GM21526 (cell line): ENCODE measurements at regions not wholly inside any gene's neighbourhood (a gene's known extent, or its start where the extent isn't known, plus 50 kb on each side); places are given as distances from the start of the nearest gene placed in this dataset.

Experiments used
- ATAC-seq: cut with Tn5 transposase; IDR thresholded peaks from one replicate; pipeline ENCODE4 v1.9.1; 2021; ENCODE audit warnings: moderate library complexity; ENCODE audit not compliant: unreplicated experiment, low FRiP score

DNA sequence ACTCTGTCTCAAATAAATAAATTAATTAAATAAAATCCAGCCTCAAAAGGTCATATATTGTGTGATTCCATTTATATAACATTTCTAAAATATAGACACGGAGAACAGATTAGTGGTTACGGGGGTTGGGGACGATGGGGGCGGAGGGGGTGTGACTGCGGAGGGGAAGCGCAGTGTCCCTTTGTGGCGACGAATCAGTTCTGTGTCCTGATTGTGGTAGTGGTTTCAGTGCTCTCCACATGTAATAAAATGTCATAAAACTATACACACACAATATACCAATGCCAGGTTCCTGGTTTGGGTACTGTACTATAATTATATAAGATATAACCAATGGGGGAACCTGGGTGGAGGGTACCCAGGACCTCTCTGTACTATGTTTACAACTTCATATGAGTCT lies 186.4 kb downstream of the ANAPC1 start:
- ATAC-seq = no peak

DNA sequence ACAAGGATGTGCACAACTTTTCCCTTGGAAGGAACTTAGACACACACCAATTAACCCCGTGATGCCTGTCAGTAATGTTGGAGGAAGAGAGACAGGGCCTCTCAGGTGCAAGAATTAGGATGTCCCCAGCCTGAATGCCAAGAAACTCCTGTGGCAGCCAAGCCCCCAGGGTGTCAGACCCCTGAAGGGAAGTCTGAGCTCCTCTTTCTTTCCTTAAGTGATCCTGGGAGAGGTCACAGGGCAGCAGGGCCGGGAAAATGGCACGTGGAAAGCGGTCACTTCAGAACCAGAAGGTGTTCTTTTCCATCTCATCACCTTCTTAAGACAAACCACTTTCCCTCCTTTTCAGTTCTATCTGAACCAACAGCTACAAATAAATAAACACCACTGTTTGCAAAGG lies 185.9 kb downstream of the ANAPC1 start:
- no peak for ATAC-seq

DNA sequence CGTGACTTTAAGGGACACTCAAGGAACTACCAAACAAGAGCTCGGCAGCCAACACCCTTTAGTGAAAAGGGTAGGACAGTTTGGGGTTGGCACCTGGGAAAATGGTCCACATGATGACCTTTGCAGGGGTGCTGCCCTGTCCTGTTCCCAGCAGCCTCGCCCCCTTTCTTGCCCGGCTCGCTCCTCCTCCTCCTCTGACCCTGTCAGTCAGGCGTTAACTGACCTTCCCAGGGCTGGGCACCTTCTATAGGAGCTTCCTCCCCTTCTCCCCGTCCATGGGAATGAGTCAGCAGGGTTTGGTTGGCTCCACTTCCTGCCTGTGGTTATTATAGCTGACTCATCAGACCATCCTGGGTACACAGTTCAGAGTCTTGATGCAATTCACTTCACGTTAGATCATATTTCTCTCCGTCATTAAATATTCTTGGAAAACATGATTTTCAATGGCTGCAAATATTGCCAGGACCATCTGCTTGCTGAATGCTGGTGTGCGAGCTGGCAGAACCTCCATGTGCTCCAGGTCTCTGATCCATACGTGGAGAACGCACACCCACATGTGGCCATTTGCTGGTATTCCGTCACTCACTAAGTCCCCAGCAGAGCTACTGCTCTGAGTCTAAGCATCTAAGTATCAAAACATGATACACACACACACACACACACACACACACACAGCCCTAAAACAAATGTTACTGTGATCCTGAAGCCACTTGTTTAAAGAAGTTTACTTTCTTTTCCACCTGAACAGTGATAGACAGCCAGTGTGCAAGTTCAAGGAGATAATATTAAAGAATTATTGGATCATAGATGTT lies 185.0 kb downstream of the ANAPC1 start:
- ATAC-seq = no peak

DNA sequence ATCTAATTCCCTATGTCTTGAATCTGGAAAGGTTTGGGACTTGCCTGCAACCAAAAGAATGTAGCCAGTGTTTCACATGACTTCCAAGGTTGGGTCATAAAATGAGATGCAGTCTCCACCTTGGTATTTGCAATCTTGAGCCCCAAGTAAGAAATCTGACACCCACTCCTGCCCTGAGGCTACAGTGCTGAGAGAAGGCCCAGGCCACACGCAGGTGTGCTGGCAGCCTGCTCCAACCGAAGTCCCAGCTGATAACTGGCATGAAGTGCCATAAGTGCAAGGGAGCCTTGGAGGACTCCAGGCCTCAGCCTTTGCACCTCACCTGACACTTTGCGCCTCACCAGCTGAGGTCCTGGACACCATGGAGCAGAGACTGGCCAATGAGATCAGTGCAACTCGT lies 182.7 kb downstream of the ANAPC1 start:
- ATAC-seq = no peak

DNA sequence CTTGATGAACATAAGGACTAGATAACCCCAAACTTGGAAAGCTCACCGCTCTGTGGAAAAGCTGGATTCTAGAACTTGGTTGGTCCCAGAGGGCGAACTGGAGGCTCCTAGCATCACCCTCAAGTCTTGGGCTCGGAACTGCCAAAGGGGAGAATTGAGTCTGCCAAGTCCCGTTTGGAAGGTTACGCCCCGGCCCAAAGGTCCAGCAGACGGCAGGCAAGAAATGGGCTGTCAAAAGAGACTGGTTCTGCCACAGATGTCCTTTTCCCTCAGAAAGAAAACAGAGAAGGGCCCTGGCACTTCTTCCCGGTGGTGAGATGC lies 182.2 kb downstream of the ANAPC1 start:
- ATAC-seq = no peak

DNA sequence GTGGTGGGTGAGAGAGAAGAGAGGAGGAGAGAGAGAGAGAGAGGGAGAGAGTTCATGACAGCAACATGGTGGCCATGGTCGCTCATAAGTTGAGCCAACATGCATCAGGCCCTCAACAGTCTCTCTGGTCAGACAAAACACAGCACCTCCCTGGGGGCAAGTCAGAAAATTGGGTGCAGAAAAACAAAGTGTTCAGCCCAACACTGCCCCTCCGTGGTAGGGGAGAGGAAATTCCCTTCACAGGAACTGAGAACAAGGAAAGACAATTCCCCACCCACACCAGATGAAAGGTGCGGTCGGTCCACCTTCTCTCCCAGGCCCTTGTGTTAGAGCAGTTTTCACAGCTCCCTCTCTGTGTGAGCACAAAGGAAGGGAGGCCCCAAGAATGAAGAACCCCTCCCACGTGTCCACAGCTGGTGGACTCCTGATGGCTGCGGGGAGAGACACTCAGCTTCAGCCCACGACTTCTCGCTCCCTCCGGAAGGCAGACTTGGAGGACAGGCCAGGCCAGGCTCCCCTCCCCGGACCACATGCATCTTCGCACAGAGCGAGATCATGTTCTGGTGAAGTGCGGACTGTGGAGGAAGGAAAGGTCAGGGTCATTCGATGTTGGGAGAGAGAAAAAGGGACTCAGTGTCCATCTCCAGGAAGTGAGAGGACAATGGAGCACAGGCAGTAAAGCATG lies 181.7 kb downstream of the ANAPC1 start:
- ATAC-seq = no peak

DNA sequence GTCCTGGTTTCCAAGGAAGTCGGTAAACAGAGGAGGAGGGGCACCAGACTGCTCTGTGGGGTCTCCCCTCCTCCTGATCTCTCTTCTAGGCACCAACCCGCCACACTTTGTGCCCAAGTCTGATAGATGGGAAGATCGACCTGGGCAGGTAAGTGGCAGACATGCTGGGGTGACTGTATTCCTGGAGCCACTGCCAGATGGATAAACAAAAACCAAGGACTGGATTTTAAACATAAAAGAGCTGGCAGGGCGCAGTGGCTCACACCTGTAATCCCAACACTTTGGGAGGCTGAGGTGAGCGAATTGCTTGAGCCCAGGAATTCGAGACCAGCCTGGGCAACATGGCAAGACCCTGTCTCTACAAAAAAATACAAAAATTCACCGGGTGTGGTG lies 181.2 kb downstream of the ANAPC1 start:
- ATAC-seq = no peak

DNA sequence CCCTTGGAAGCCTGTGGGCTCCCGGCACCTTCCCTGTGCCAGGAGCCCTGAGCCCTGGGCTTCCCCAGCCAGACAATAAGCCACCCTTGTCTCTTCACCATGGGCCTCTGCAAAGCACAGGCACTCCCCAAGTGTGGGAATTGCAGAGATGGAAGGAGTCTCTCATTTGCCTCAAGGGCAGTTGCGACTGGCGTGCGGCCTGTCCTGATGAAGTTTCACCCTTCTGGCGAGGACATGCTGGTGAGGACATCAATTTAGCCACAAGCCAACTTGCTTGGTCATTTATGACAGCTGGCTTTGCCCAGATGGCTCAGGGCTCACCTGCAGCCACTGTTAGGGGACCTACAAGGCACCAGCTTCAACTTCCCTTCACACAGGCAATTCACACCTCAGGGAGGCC lies 180.2 kb downstream of the ANAPC1 start:
- no peak for ATAC-seq

DNA sequence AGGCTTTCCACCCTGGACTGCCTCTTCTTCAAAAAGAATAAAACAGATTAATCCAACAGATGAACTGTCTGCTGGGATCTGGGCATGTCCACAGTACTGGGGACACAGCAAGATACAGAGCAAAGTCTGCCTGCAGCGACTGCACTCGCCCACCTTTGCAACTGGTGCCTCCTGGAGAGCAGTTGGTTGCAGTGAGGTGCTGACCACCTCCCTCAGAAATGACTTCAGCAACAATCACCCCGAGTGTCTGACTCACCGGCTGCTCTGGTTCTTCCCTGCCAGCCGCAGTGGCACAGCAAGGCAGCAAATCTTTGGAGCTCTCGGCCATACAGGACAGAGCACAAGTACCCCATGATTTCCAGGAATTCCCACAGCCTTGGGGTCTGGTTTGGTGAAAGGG lies 179.7 kb downstream of the ANAPC1 start:
- no peak for ATAC-seq

DNA sequence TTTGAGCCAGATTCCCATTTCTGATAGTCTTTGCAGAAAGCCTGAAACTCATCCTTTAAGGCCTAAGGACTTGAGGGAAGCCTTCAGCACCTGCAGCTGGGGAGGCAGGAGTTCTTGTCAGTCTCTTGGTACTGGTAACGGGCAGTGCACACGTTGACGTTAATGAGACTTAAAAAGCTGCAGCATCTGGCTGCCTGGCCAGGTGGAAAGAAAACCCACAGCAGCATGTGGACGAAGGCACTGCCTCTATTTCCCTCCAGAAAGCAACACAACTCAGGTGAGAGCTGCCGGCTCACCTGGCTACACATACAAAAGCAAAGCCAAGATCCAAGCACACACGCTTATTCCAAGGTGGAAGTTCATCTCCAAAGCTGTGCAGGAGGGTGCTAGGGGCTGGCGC lies 178.8 kb downstream of the ANAPC1 start:
- peak; percentile 15 for ATAC-seq

DNA sequence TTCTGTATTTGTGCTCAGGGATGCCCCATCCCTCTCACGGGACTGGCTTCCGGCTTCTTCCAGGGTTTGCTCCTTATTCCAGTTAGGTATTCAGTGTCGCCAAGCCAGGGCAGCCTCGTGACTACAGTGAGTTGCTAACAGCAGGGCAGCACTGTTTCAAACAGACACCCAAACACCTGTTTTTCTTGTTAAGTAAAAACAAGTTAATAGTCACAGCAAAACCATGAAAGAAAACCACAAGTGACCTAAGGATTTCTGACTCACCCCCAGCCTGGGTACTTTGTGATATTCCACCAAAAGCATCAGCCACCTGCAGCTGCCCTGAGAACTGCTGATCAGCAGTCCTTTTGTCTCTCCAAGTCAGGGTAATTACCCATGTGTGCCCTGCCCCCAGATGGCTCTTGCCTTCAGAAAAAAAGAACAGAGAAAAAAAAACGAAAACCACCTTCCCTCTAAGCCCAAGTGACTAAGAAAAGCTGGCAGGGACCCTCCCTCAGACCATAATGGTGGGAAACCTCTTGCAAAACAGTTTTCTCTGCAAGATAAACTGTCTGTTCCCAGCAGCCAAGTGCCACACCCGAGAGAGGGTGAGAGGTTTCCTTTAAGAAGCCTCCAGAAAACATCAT lies 178.2 kb downstream of the ANAPC1 start:
- peak; percentile 79 for ATAC-seq

DNA sequence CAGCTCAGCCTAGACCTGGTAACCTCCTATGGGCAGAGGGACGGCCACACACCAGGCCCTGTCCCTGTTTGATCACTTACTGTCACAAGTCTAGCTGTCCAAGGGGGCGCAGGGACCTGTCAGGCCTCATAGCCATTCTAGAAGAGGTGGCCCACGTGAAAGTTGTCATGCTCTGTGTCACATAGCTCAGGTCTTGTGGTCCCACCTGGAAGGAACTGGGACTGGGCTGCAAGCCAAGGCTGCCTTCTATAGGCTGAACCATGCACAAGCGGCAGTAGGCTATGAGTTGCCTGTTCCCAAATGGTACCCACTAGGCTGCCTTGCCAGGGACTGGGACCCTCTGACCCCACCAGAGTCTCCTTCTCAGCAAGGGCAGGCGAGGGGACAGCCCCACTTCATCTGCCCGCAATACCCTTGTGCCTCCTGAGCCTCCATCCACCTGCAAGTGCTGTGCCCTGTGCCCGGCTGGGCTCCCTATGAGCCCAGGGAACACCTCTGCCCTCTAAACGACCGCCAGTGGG lies 177.5 kb downstream of the ANAPC1 start:
- ATAC-seq = no peak

DNA sequence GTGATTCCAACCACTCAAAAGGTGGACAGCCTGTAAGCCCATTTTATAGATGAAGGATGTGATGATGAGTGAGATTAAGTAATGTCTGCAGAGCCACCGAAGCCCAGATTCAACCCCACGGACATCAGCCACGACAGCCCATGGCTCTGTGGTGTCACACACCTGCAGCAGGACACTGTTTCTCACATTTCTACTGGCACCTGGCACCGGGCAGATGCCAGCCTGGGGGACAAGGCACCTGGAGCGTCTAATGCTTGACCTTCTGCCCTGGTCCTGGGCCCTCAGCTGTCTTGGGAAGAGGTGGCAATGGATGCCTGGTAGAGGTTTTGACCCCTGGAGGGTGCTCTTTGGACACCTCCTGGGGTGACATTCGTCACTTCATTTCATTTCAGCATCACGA lies 176.3 kb downstream of the ANAPC1 start:
- ATAC-seq = no peak

DNA sequence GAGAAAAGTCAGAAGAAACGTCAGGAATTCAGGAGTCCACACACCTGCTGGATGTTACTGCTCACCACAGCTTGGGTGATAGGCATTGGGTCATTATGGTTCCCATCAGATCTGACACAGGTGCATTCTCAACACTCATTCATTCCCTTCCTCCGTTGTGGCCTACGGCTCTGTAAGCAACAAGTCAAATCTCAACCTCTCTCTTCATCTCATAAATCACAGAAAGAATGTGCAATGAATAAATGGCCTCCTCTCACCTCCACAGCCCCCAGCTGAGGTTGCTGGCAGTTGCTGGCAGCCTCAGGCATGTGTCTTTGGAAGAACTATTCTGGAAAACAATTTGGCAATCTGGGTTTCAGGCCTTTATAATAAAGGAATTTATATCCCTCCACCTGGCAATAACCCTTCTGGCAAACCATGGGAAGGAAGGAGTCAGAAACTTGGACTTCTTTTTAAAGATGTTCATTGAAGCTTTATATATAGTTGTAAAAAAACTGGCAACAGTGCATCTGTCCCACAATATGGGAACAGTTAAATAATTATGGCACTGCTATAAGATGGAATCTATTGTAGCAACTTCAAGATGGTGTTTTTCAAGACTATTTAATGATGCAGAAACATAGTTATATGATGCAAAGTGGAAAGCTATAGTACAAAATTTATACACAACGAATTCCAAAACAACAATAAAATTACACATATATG lies 175.4 kb downstream of the ANAPC1 start:
- ATAC-seq = no peak

DNA sequence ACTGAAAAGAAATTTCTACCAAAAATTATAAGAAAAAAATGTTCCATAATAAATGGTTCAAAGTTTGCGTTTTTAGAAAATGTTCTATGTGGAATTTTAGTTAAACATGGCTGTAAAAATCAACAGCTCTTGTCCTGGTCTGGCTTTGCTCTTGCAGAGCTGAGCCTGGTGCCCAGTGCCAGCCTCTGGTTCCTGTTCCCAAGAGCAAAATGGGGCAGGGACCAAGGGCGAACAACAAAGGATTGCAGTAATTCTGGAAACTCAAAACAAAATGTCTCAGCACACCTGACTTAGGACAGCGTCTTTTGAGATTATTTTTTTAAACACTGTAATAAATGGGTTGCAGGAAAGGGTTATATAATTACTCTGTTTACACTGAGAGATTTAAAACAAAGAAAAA lies 174.7 kb downstream of the ANAPC1 start:
- no peak for ATAC-seq

DNA sequence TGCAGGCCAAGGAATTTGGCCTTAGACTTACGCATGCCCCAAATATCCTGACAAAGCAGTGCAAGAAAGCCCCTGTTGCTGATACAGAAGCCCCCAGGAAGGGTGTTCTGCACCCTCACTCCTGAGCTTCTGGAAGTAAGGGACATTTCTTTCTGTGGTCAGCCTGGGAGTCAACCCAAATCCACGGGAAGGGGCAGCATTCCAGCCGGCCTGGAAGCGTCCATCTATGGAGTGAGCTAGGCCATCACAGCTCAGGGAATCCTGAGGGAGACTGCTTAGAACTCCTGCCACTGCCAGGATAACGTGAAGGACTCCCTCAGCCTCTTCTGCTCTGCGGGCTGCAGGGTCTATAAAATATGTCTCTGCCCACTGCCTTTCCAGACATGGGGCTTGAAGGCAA lies 173.9 kb downstream of the ANAPC1 start:
- no peak for ATAC-seq

DNA sequence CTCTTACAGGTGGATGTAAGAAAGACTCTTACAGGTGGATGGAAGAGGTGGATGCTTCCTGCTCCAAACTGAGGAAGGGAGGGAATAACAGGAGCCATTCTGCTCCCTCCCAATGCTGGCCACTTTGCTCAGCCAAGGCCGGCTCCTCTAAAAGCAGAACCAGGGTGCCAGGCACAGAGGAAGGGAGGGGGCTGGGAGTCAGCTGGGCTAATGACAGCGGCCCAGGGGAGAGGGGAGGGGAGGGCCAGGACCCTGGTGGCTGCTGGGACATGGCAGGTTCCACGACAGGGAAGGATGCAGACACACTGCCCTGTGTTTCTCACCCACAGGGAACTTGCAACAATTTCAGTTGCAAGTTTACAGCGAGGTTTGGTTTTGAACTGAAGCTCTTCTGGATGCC lies 173.4 kb downstream of the ANAPC1 start:
- ATAC-seq = no peak

DNA sequence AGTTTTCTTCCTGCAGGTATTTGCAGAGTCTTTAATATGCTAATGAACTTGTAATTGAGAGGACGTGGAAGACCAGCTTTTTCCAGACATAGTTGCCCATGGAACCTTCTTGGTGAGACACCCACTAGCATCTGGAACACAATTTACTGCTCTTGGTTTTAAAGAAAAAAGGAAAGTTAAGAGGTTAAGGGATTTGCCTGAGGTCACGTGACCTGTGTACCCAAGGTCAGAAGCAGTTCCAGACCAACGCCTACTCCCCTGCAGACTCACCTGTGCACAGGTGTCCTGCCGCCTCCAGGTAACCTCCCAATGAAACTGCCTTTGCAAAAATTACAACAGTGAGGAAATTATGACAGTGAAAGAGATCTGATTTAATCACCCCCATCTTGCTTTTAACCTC lies 172.7 kb downstream of the ANAPC1 start:
- no peak for ATAC-seq

DNA sequence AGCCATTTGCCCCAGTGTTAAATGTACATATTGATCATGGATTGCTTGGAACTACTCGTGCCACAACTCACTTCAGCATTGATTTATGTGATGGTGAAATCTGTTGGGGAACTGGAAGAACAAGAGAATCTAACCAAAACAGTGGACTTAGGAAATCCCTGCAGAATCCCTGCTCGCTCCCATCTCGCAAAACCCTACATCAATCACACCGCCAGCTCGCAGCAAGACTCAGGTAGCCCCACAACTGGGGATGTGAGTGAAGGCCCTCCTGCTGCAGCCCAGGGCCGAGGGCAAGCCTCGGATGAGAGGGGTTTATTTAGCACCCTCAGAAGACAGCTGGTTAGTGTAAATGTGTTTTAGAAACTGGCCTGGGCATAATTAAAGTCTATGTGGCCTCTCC lies 171.6 kb downstream of the ANAPC1 start:
- ATAC-seq = no peak

DNA sequence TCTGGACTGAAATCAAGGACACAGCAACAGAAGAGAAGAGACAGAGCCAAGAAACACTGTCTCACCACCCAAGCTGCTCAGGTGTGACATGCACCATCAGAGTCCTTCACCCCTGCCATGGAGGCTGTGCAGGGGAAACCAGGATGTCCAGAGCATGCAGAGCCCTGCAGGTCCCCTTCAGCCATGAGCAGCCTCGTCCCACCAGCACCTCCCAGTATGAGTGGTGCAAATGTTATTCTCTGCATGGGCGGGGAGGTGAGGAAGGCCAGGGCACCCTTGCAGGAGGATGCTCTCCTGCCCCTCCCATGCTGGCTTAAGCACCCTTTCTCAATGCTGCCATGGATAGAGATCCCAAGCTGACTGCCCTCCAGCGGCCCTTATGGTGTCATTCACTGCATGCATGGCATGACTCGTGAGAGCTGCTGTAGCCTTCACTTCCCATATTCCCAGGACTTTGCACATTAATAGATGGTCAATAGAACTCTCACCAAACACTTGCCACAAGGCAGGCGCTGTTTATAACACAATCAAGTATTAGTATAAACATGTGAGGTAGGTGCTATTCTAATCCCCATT lies 171.0 kb downstream of the ANAPC1 start:
- ATAC-seq = no peak
